Naive thymus-derived CD4-positive, alpha-beta T cell (primary cell): ENCODE measurements at regions not wholly inside any gene's neighbourhood (a gene's known extent, or its start where the extent isn't known, plus 50 kb on each side); places are given as distances from the start of the nearest gene placed in this dataset.

Source experiments
- ATAC-seq: fragments of 150-1000 bp; cut with Tn5 transposase; 2 replicates; pipeline ENCODE4 v1.10.0; 2021; ENCODE audit warnings: mild to moderate bottlenecking, moderate library complexity
- CTCF ChIA-PET: fragments of 350-600 bp; sonication (Branson Sonifier 250); formaldehyde crosslinking; loops from one replicate; lab custom pipeline; 2021; ENCODE audit warnings: antibody characterized with exemption; lab: Charles Lee
- POLR2A ChIA-PET: fragments of 350-600 bp; sonication (Branson Sonifier 250); formaldehyde crosslinking; loops from one replicate; lab custom pipeline; 2021; ENCODE audit warnings: antibody characterized with exemption, inconsistent platforms; lab: Charles Lee
- DNase-seq, 9 donors: peaks; one replicate each; pipeline versions ENCODE4 v3.0.0 to v3.0.0-alpha.2; 2020 to 2022; ENCODE audit warnings: mixed read lengths in 1 of 9
- H3K27ac ChIP-seq: one replicate; pipeline ENCODE4 v1.7.0; 2013; ENCODE audit warnings: mild to moderate bottlenecking, low read depth, low read length, moderate library complexity
- H3K27me3 ChIP-seq, 2 donors: one replicate each; pipeline ENCODE4 v1.7.0; 2013; ENCODE audit warnings: low read length in 2 of 2, mild to moderate bottlenecking in 2 of 2, moderate library complexity in 2 of 2; ENCODE audit not compliant: control insufficient read depth in 2 of 2, insufficient read depth in 2 of 2
- H3K36me3 ChIP-seq, 3 experiments: 1 replicate in 2 of 3; 2 replicates in 1 of 3; pipeline ENCODE4 v1.7.0; 2013; ENCODE audit warnings: low read length in 3 of 3, mild to moderate bottlenecking in 3 of 3, moderate library complexity in 1 of 3; ENCODE audit not compliant: insufficient read depth in 3 of 3, control insufficient read depth in 2 of 3
- H3K4me1 ChIP-seq, 2 donors: one replicate each; pipeline ENCODE4 v1.7.0; 2013; ENCODE audit warnings: low read length in 2 of 2, mild to moderate bottlenecking in 2 of 2, moderate library complexity in 1 of 2; ENCODE audit not compliant: control insufficient read depth in 2 of 2, insufficient read depth in 2 of 2
- H3K4me3 ChIP-seq: 2 replicates; pipeline ENCODE4 v1.7.0; 2013; ENCODE audit warnings: mild to moderate bottlenecking, low read length
- H3K9me3 ChIP-seq, 3 experiments: 1 replicate in 2 of 3; 2 replicates in 1 of 3; pipeline ENCODE4 v1.7.0; 2013; ENCODE audit warnings: low read length in 3 of 3; ENCODE audit not compliant: control insufficient read depth in 2 of 3
- H3K27ac Mint-ChIP-seq, 9 donors: one replicate each; pipeline ENCODE4 v1.8.0; 2020 to 2022; ENCODE audit warnings: mixed read lengths in 9 of 9, mild to moderate bottlenecking in 8 of 9, moderate library complexity in 5 of 9, inconsistent platforms in 2 of 9
- H3K27me3 Mint-ChIP-seq, 5 donors: one replicate each; pipeline ENCODE4 v1.8.0; 2021 to 2022; ENCODE audit warnings: mixed read lengths in 5 of 5, mild to moderate bottlenecking in 1 of 5
- H3K36me3 Mint-ChIP-seq, 5 donors: one replicate each; pipeline ENCODE4 v1.8.0; 2020 to 2022; ENCODE audit warnings: mixed read lengths in 5 of 5, mild to moderate bottlenecking in 3 of 5, inconsistent platforms in 1 of 5
- H3K4me1 Mint-ChIP-seq, 7 donors: one replicate each; pipeline ENCODE4 v1.8.0; 2020 to 2022; ENCODE audit warnings: mixed read lengths in 7 of 7, mild to moderate bottlenecking in 3 of 7, inconsistent platforms in 1 of 7
- H3K4me3 Mint-ChIP-seq, 10 donors: one replicate each; pipeline ENCODE4 v1.8.0; 2020 to 2022; ENCODE audit warnings: mild to moderate bottlenecking in 10 of 10, mixed read lengths in 10 of 10, moderate library complexity in 6 of 10, inconsistent platforms in 2 of 10
- H3K9me3 Mint-ChIP-seq, 11 donors: one replicate each; pipeline ENCODE4 v1.8.0; 2020 to 2022; ENCODE audit warnings: mixed read lengths in 11 of 11, mild to moderate bottlenecking in 4 of 11, inconsistent platforms in 1 of 11, moderate library complexity in 1 of 11
- intact Hi-C, 2 donors: fragments of 100-400 bp; cut with micrococcal nuclease; formaldehyde crosslinking; loops; one replicate each; pipeline ENCODE4 v1.15.1; 2023

DNA sequence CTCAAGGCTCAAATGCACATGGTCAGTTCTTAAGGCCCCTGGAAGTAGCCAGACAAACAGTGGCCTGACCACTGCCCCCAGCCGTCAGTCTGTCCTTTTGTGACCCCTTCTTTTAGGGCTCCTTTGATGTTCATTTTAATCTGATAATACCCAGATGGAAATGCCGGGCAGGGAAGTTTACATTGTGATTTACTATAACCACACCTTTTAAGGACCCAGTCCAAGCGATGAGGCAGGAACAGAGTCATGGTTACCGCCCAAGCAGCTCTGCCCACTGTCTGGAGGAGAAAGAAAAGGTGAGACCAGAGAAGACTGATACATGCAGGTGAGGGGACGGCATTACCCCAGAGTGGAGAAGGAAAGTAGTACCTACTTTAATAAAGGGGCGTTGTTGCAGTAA, 110.6 kb downstream of the PLEKHG1 start:
- no peaks in the 10 kb centered on the region for H3K9me3 ChIP-seq
- ATAC-seq (no peak), DNase-seq (no peak)
- H3K4me3 ChIP-seq: no peak overlapping the region
- no peak overlapping the region for H3K4me3 Mint-ChIP-seq
- ChIA-PET CTCF (no interaction called here), POLR2A (no interaction called here)
- H3K27me3 Mint-ChIP-seq: peaks cover 0 to 12% (median 9%) of the 10 kb centered on the region in 5 donors
- no peaks in the 10 kb centered on the region for H3K4me1 ChIP-seq
- H3K9me3 Mint-ChIP-seq: no peaks in the 10 kb centered on the region
- intact Hi-C loops: no loop called here
- H3K36me3 Mint-ChIP-seq: no peaks in the 10 kb centered on the region
- H3K27ac Mint-ChIP-seq: no peak overlapping the region
- no peak overlapping the region for H3K27ac ChIP-seq
- no peaks in the 10 kb centered on the region for H3K27me3 ChIP-seq
- H3K4me1 Mint-ChIP-seq: no peaks in the 10 kb centered on the region
- H3K36me3 ChIP-seq: no peaks in the 10 kb centered on the region

DNA sequence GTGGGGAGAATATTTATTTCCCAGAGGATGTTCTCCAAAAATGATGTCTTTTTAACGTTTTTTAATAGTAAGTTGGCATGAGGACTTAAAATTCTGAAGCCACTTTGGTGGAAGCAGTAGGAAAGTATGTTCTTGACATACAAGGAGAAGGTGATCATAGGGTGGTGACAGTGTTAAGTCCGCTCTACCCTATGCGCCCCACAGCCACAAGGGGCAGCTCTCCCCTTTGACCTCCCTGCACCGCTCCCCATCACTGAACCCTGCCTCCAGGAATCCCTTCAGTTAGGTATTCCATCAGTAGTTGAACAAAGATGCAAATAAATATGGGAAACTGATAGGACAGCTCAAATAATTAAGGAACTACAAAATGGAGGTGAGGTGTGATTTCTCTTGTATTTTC, 111.4 kb downstream of the PLEKHG1 start:
- Histone ChIP-seq H3K27me3 (no peaks in the 10 kb centered on the region), H3K9me3 (no peaks in the 10 kb centered on the region), H3K4me1 (no peaks in the 10 kb centered on the region), H3K27ac (no peak overlapping the region), H3K36me3 (no peaks in the 10 kb centered on the region), H3K4me3 (no peak overlapping the region)
- ATAC-seq: no peak
- DNase-seq: no peak
- H3K4me1 Mint-ChIP-seq: no peaks in the 10 kb centered on the region
- intact Hi-C loops: no loop called here
- H3K4me3 Mint-ChIP-seq: no peak overlapping the region
- no peaks in the 10 kb centered on the region for H3K36me3 Mint-ChIP-seq
- peaks cover 0 to 10% (median 9%) of the 10 kb centered on the region in 5 donors for H3K27me3 Mint-ChIP-seq
- CTCF ChIA-PET: no interaction called here
- POLR2A ChIA-PET: no interaction called here
- no peak overlapping the region for H3K27ac Mint-ChIP-seq
- H3K9me3 Mint-ChIP-seq: no peaks in the 10 kb centered on the region

DNA sequence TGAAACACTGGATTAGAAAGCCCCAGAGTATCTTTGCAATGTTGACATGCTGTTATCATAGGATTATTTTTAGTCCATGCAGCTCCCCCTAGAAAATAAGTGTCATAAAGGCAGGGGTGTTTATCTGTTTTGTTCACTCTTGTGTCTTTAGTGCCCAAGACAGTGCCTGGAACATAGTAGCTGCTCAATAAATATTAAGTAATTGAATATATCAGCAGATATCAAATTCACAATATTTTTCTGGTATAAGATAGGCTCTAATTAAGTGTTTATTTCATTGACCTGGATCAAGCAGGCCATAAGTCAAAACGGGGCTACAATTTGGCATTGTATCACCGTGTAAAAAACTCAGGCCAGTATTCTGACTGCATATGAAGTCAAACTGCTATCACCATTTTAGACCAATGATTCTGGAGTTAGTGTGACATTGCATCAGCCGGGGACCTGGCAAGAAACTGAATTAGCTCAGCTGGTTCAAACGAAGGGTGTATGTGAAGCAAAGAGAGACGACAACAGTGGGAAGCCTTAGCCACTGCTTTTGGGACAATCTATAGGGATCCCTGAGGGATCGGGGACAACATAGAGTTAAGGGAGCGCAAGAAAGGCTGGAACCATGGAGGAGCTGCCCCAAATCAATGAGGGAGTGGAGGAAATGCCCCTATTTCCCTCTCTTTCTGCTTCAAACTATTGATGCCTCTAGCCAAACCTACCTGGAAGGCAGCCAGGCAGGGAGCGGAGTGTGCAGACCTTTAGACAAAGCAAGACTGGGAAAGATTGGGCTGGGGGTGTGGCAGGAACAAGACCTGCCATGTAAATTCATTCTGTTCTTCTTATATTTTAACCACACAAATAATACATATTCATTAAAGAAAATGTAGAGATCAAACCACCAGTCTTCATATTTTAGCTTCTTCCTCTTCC, 112.2 kb downstream of the PLEKHG1 start:
- POLR2A ChIA-PET: no interaction called here
- intact Hi-C loops: no loop called here
- DNase-seq: no peak
- Histone ChIP-seq H3K36me3 (no peaks in the 10 kb centered on the region), H3K27me3 (no peaks in the 10 kb centered on the region), H3K9me3 (no peaks in the 10 kb centered on the region), H3K4me3 (no peak overlapping the region), H3K27ac (no peak overlapping the region), H3K4me1 (no peaks in the 10 kb centered on the region)
- H3K27me3 Mint-ChIP-seq: peaks cover 0 to 10% (median 7%) of the 10 kb centered on the region in 5 donors
- no peak overlapping the region for H3K27ac Mint-ChIP-seq
- no peak overlapping the region for H3K4me3 Mint-ChIP-seq
- CTCF ChIA-PET: no interaction called here
- no peaks in the 10 kb centered on the region for H3K4me1 Mint-ChIP-seq
- no peaks in the 10 kb centered on the region for H3K9me3 Mint-ChIP-seq
- no peaks in the 10 kb centered on the region for H3K36me3 Mint-ChIP-seq
- no peak for ATAC-seq

DNA sequence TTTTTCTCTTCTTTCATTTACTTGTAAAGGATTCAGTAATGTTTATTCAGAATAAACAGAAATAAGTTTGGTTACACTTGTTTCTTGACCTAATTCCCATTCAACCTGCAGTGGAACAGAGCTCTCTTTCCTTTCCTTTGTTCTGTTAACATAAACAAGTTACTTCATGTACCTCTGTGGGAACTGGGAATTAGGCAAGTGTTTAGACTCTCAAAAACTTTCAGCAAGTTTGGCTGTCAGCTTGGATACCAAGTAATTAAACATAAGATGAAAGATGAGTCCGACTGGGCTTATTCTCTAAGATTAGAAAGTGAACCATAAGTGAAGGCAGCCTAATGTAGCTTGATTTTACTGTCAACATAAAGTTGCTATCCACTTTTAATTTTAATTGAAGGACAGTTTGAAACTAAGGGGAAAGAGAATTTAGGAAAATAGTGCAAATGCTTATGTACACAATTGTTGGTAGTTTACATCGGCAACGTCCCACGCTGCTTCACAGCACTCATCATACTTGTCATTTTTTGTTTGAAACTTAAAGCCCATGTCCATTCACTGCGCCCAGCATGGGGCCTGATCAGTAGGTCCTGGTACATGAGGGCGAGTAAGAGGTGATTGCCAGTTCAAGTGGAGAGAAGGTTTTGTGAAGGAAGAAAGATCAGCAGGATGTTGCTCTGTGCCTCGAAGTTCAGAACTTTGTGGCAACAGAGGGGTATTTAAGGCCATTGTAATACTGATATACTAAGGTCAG, 113.0 kb downstream of the PLEKHG1 start:
- no peak overlapping the region for H3K4me3 ChIP-seq
- Mint-ChIP-seq H3K27me3 (peaks cover 0 to 10% (median 7%) of the 10 kb centered on the region in 5 donors), H3K9me3 (no peaks in the 10 kb centered on the region), H3K4me3 (no peak overlapping the region), H3K4me1 (no peaks in the 10 kb centered on the region), H3K27ac (no peak overlapping the region), H3K36me3 (no peaks in the 10 kb centered on the region)
- H3K36me3 ChIP-seq: no peaks in the 10 kb centered on the region
- no peak for ATAC-seq
- no peaks in the 10 kb centered on the region for H3K9me3 ChIP-seq
- no peak for DNase-seq
- no peak overlapping the region for H3K27ac ChIP-seq
- H3K4me1 ChIP-seq: no peaks in the 10 kb centered on the region
- H3K27me3 ChIP-seq: no peaks in the 10 kb centered on the region
- CTCF ChIA-PET: no interaction called here
- POLR2A ChIA-PET: no interaction called here
- intact Hi-C loops: no loop called here

DNA sequence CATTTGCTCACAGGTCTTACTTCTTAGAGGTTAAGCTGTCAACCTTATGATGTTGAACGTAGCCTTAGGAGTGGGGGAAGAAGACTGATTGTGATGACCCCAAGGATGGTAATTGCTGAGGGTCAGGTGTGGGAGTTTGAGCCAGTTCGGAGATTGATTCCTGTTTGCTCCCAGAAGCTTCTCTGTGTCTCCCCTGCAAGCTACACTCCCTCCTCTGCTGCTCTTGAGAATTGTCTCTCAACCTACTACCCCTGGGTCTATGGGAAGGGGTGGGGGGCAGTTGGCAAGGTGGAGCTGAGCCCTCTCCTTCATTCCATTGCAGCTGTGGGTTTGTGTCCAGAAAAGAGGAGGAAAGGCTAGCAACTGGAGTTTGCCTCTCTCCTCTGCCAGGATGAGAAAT, 113.8 kb downstream of the PLEKHG1 start:
- DNase-seq (no peak), ATAC-seq (no peak)
- Mint-ChIP-seq H3K4me3 (no peak overlapping the region), H3K27me3 (peaks cover 0 to 7% (median 4%) of the 10 kb centered on the region in 5 donors), H3K4me1 (no peaks in the 10 kb centered on the region), H3K27ac (no peak overlapping the region), H3K36me3 (no peaks in the 10 kb centered on the region), H3K9me3 (no peaks in the 10 kb centered on the region)
- intact Hi-C loops: no loop called here
- H3K27ac ChIP-seq: no peak overlapping the region
- H3K4me1 ChIP-seq: no peaks in the 10 kb centered on the region
- CTCF ChIA-PET: no interaction called here
- POLR2A ChIA-PET: no interaction called here
- H3K9me3 ChIP-seq: no peaks in the 10 kb centered on the region
- no peaks in the 10 kb centered on the region for H3K36me3 ChIP-seq
- H3K27me3 ChIP-seq: no peaks in the 10 kb centered on the region
- H3K4me3 ChIP-seq: no peak overlapping the region

DNA sequence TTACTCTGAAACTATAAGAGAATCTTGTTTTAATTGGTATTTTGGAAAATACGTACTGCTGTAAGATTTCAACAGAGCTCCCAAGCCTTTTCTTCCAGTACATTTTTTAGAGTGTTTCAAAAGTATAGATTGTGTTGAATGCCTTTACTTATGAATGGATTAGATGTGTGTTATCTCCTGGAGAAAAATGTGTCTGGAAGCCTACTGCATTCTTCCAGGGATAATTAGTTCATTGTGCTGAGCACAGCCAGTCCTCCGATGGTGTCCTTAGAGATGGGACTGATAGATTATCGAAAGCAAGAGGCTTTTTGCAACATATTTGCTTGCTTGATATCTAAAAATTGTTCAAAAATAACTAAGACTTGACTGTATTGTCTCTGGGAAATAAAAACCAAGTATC, 114.2 kb downstream of the PLEKHG1 start:
- H3K27me3 Mint-ChIP-seq: peaks cover 0 to 9% (median 4%) of the 10 kb centered on the region in 5 donors
- H3K4me3 Mint-ChIP-seq: no peak overlapping the region
- H3K36me3 Mint-ChIP-seq: no peaks in the 10 kb centered on the region
- no peaks in the 10 kb centered on the region for H3K27me3 ChIP-seq
- ChIA-PET CTCF (no interaction called here), POLR2A (no interaction called here)
- H3K9me3 Mint-ChIP-seq: no peaks in the 10 kb centered on the region
- no peak for ATAC-seq
- H3K36me3 ChIP-seq: no peaks in the 10 kb centered on the region
- no peak overlapping the region for H3K27ac Mint-ChIP-seq
- no peak for DNase-seq
- no peaks in the 10 kb centered on the region for H3K9me3 ChIP-seq
- intact Hi-C loops: no loop called here
- H3K4me3 ChIP-seq: no peak overlapping the region
- no peak overlapping the region for H3K27ac ChIP-seq
- no peaks in the 10 kb centered on the region for H3K4me1 ChIP-seq
- no peaks in the 10 kb centered on the region for H3K4me1 Mint-ChIP-seq
